ENCODE measurements at regions not wholly inside any gene's neighbourhood (a gene's known extent, or its start where the extent isn't known, plus 50 kb on each side); places are given as distances from the start of the nearest gene placed in this dataset.

DNA sequence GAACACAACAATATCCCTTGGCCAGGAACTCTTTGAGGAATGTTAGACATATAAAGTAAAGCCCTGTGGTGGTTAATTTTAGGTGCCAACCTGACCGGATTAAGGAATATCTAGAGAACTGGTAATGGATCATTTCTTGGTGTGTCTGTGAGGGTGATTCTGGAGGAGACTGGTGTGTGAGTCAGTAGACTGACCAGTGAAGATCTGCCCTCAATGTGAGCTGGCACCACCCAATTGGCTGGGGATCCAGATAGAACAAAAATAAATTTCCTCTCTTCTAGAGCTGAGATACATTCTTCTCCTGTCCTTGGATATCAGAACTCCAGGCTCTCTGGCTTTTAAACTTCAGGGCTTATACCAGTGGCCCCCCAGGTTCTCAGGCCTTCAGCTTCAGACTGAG is 56.2 kb upstream of the TNPO1 start:
- H3K4me3 Mint-ChIP-seq = no peak overlapping the region
- H3K36me3 Mint-ChIP-seq = no peaks in the 10 kb centered on the region
- H3K9me3 Mint-ChIP-seq = no peaks in the 10 kb centered on the region
- no peak for DNase-seq
- H3K4me1 Mint-ChIP-seq = no peaks in the 10 kb centered on the region
- CTCF ChIA-PET = no interaction called here
- peaks cover 25% of the 10 kb centered on the region for H3K27me3 Mint-ChIP-seq
- H3K27ac Mint-ChIP-seq = no peak overlapping the region

DNA sequence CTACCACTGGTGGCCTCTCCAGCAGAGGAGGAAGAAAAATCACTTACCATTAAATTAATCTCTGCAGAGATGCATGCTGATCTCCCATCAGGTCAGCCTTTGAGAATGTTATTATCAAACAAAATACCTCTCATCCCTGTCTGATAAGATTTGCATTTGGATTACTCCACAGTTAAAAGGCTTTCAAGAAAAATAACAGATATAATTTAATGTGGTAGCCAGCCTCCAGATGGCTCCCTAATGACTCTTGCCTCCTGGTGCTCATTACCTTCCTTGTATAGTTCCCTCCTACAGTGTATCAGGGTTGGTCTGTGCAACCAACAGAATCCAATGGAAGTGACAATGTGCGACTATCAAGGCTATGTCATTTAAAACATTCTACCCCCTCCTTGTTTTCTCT is 63.6 kb upstream of the TNPO1 start:
- Mint-ChIP-seq H3K27me3 (peaks cover 5% of the 10 kb centered on the region), H3K36me3 (no peaks in the 10 kb centered on the region), H3K4me3 (no peak overlapping the region), H3K27ac (no peak overlapping the region), H3K4me1 (no peaks in the 10 kb centered on the region), H3K9me3 (no peaks in the 10 kb centered on the region)
- DNase-seq = no peak
- CTCF ChIA-PET = no interaction called here

DNA sequence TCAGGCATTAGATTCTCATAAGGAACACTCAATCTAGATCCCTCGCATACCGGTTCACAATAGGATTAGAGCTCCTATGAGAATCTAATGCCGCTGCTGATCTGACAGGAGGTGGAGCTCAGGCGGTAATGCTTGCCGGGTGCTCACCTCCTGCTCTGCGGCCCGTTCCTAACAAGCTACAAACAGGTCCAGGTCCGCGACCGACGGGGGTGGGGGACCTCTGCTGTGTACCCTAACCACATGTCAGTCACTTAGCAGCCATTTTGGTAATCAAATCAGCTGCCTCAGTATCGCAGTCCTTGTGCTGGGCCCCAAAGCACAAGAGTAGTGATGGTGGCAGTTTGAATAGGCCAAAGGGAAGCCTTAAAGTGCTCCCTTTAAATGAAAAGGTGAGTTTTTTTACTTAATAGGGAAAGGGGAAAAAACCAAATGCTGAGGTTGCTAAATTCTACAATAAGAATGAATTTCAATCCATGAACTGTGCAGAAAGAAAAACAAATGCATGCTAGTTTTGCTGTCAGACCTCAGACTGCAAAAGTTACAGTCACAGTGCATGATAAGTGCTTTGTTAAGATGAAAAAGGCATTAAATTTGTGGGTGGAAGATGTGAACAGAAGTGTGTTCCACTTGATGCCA is 67.0 kb upstream of the TNPO1 start:
- Mint-ChIP-seq H3K4me1 (no peaks in the 10 kb centered on the region), H3K9me3 (no peaks in the 10 kb centered on the region), H3K4me3 (no peak overlapping the region), H3K27ac (no peak overlapping the region), H3K27me3 (peaks cover 4% of the 10 kb centered on the region), H3K36me3 (no peaks in the 10 kb centered on the region)
- CTCF ChIA-PET = no interaction called here
- no peak for DNase-seq

DNA sequence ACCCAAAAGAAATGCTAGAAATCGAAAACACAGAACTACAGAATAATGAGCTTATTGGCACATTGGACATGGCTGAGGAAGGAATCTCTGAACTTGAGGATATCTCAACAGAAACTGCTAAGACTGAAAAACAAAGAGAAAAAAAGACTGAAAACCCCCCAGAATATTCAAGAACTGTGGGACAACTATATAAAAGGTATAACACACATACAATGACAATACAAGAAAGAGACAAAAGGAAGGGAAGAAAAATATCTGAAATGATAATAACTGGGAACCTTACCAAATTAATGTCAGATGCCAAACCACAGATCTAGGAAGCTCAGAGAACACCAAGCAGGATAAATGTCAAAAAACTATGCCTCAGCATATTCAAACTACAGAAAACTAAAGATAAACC is 68.6 kb upstream of the TNPO1 start:
- H3K27me3 Mint-ChIP-seq = no peaks in the 10 kb centered on the region
- CTCF ChIA-PET = no interaction called here
- H3K36me3 Mint-ChIP-seq = no peaks in the 10 kb centered on the region
- no peaks in the 10 kb centered on the region for H3K9me3 Mint-ChIP-seq
- no peaks in the 10 kb centered on the region for H3K4me1 Mint-ChIP-seq
- H3K4me3 Mint-ChIP-seq = no peak overlapping the region
- no peak overlapping the region for H3K27ac Mint-ChIP-seq
- no peak for DNase-seq

DNA sequence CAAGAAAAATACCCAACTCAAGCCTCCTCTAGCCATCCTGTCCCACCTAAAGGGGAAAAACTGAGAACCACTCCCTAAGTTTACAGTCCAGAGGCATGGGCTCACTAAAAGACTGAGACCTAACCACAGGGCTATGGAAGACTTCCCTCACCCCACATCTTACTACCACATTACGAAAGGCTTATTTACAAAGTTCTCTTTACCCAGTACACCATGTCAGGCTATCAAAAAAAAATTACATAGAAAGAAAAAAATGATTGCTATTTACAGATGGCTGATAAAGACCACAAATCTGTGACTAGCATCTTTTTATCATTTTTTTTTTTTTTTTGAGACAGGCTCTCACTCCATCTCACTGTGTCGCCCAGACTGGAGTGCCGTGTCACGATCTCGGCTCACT is 69.7 kb upstream of the TNPO1 start:
- CTCF ChIA-PET = no interaction called here
- H3K9me3 Mint-ChIP-seq = no peaks in the 10 kb centered on the region

DNA sequence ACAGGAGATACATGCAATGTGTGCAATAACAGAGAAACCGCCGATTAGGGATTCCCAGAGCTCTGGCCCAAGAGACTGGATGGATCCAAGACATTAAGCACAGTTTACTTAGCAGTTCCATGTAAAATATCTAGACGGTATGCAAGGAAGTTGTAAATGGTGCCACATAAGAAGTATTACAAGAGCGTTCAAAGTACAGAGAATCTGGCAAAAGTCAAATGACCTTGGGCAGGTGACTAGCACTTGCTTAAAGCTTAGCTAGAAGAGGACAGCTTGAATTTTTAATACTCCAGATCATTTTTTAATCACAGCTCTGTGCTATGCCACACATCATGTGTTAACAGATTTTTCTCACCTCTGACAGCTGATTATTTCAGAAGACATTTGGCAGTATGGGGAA is 72.3 kb upstream of the TNPO1 start:
- DNase-seq = no peak
- CTCF ChIA-PET = no interaction called here
- Mint-ChIP-seq H3K36me3 (no peaks in the 10 kb centered on the region), H3K9me3 (no peaks in the 10 kb centered on the region), H3K4me1 (no peaks in the 10 kb centered on the region), H3K27me3 (no peaks in the 10 kb centered on the region), H3K4me3 (no peak overlapping the region), H3K27ac (no peak overlapping the region)

More for the DNA sequence above, 69.7 kb upstream of the TNPO1 start:
- Mint-ChIP-seq H3K4me3 (no peak overlapping the region), H3K4me1 (no peaks in the 10 kb centered on the region), H3K36me3 (no peaks in the 10 kb centered on the region), H3K27ac (no peak overlapping the region), H3K27me3 (no peaks in the 10 kb centered on the region)
- DNase-seq = no peak

DNA sequence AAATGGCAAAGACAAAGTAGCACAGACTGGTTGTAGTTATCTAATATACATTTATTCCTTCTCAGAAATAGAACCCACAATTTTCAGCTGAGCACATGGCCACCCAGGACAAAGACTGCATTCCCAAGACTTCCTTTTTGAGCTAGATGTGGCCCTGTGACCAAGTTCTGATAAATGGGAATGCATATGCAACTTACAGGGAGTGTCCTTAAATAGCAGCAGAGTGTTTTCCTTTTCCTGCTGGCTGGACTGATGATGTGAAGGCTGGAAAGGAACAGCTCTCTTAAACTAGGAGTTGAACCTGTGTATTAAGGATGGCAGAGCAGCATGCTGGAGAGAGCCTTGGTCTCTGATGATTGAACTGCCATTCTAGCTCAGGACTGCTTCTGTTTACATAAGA is 74.7 kb upstream of the TNPO1 start:
- Mint-ChIP-seq H3K4me3 (no peak overlapping the region), H3K9me3 (no peaks in the 10 kb centered on the region), H3K27me3 (peaks cover under 1% of the 10 kb centered on the region), H3K4me1 (no peaks in the 10 kb centered on the region), H3K36me3 (no peaks in the 10 kb centered on the region), H3K27ac (no peak overlapping the region)
- no peak for DNase-seq
- CTCF ChIA-PET = no interaction called here

DNA sequence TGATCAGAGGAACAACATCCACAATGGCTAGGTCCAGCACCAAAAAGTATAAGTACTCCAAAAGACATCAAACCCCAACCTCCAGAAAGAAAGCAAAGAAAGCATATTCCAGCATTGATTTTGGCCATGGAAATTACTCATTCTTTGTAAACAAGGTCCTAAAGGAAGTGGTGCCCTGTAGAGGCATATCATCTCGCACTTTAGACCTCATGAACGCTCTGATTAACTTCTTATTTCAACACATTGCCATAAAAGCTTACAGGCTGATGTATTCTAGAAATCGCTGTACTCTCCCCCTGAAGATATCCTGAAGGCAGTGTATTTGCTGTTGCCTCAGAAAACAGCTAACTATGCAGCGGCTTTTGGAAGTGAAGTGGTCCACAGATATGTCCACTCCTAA is 82.7 kb upstream of the TNPO1 start:
- CTCF ChIA-PET = no interaction called here
- H3K36me3 Mint-ChIP-seq = no peaks in the 10 kb centered on the region

DNA sequence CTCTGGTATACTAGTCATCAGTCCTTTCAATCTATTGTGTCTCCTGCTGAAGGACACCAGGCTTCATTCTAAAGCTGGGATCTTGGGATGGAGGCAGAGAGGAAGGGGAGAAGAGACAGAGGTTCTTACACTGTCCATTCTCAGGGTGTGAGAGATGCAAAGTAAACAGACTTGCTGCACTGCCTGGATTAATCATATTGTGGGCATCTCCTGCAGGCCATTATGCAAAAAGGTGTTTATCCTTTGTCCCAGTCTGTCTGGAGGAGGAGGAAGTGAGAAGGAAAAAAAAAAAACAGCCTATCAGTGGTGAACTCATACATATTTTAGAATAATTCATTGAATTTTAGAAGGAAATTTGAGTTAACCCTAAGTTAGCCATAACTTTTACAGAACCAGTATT is 92.9 kb upstream of the TNPO1 start:
- no peaks in the 10 kb centered on the region for H3K36me3 Mint-ChIP-seq
- CTCF ChIA-PET = no interaction called here
- H3K27me3 Mint-ChIP-seq = peaks cover 4% of the 10 kb centered on the region
- no peak overlapping the region for H3K4me3 Mint-ChIP-seq
- no peak overlapping the region for H3K27ac Mint-ChIP-seq
- H3K9me3 Mint-ChIP-seq = no peaks in the 10 kb centered on the region
- DNase-seq = no peak
- H3K4me1 Mint-ChIP-seq = no peaks in the 10 kb centered on the region

More for the DNA sequence above, 82.7 kb upstream of the TNPO1 start:
- no peak for DNase-seq
- H3K27ac Mint-ChIP-seq = no peak overlapping the region
- no peaks in the 10 kb centered on the region for H3K4me1 Mint-ChIP-seq
- no peaks in the 10 kb centered on the region for H3K9me3 Mint-ChIP-seq
- no peak overlapping the region for H3K4me3 Mint-ChIP-seq
- H3K27me3 Mint-ChIP-seq = peaks cover 4% of the 10 kb centered on the region

DNA sequence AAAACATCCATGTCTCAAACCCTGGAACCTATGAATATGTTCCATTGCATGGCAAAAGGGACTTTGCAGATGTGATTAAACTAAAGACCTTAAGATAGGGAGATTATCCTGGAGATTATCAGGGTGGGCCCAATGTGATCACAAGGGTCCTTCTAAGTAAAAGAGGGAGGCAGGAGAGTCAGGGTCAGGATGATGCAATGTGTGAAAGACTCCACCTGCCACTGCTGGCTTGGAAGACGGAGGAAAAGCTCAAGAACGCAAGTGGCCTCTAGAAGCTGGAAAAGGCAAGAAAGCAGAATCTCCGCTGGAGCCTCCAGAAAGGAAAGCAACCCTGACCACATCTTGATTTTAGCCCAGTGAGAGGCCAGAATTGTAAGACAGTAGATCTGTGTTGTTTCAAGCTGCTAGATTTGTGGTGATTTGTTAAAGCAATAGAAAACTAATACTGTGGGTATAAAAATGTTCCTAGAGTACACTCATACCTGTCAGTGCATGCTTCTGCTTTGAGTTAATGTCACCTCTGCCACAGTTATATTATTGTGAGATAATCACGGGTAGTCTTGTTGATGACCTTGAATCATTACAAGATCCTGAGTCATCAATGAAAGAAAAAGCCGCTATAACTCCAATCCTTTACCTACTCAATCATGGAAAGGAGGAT is 93.5 kb upstream of the TNPO1 start:
- CTCF ChIA-PET = no interaction called here
- H3K27ac Mint-ChIP-seq = no peak overlapping the region
- no peak for DNase-seq
- H3K4me1 Mint-ChIP-seq = no peaks in the 10 kb centered on the region
- H3K27me3 Mint-ChIP-seq = peaks cover 4% of the 10 kb centered on the region
- no peaks in the 10 kb centered on the region for H3K36me3 Mint-ChIP-seq
- H3K4me3 Mint-ChIP-seq = no peak overlapping the region
- H3K9me3 Mint-ChIP-seq = no peaks in the 10 kb centered on the region

DNA sequence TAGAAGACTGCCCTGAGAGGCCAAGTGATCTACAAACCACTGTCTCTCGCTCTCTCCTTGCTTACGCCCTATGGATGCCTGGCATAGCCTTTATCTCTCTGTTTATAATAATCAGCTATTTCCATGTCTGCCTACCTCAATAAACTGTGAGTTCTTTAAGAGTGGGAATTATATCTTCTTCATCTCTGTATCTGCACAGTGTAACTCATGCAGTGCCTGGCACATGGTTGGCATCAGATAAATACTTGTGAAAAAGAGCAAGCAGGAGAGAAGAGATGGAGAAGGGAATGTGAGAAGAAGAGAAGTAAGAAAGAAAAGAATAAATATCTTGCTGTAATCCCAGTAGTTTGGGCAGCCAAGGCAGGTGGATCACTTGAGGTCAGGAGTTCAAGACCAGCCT is 94.6 kb upstream of the TNPO1 start:
- Mint-ChIP-seq H3K27me3 (peaks cover 4% of the 10 kb centered on the region), H3K27ac (no peak overlapping the region), H3K4me1 (no peaks in the 10 kb centered on the region), H3K36me3 (no peaks in the 10 kb centered on the region), H3K4me3 (no peak overlapping the region), H3K9me3 (no peaks in the 10 kb centered on the region)
- CTCF ChIA-PET = no interaction called here
- DNase-seq = no peak

DNA sequence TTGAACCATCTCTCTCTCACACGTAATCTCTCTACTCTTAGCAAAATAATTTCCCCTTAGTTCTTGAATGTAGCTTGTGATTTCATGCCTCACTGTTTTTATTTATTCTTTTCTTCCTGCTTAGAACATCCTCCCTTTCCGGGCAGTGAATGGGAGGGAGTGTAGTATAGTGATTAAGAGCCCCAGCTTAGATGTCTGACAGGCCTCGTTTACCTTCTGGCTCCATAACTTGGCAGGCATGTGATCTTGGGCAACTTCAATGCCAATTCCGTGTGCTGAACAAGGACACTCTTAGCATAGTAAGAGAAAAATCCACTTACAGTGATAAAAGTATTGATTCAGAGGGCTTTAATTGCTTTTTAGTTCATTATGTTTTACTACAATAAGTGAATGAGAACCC is 96.3 kb upstream of the TNPO1 start:
- CTCF ChIA-PET = no interaction called here
- peaks cover 4% of the 10 kb centered on the region for H3K27me3 Mint-ChIP-seq
- no peaks in the 10 kb centered on the region for H3K36me3 Mint-ChIP-seq
- no peak for DNase-seq
- H3K4me1 Mint-ChIP-seq = no peaks in the 10 kb centered on the region
- H3K9me3 Mint-ChIP-seq = no peaks in the 10 kb centered on the region
- H3K27ac Mint-ChIP-seq = no peak overlapping the region
- H3K4me3 Mint-ChIP-seq = no peak overlapping the region

DNA sequence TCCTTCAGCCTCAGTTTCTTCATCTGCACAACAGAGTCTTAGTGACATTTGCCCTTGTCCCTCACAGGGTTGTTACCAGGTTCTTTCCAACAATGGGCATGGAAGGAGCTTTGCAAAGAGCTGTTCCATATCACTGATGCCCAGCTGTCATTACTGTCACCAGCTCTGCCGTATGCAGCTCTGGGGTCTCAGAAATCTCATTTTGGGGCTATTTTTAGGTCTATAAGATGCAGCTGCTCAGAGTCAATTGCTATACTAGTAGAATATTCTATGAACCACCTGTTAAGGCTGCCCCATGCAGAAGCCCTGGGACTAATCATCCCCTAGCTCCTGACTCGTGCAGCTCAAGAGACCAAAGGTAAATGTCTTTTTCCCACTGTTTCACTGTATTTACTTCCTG is 105.1 kb upstream of the TNPO1 start:
- no peak for DNase-seq
- no peaks in the 10 kb centered on the region for H3K9me3 Mint-ChIP-seq

DNA sequence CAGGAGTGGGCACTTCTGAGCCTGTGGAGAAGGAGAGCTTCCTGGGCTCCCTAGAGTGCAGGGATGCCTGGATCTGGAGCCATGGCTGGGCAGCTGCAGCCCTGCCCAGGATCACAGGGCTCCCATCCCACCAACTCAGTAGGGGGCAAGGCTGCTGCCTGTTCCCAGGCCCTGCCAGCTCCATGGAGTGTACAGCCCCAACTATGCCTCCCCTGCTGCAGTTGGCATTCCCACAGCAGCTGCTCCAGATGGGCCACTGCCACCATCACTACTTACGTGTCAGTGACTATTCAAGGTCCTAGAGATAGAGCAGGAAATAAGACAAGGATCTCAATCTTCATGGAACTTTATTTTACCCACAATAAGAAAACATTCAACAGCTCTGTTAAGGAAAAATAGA is 107.1 kb upstream of the TNPO1 start:
- Mint-ChIP-seq H3K4me1 (no peaks in the 10 kb centered on the region), H3K9me3 (no peaks in the 10 kb centered on the region), H3K36me3 (no peaks in the 10 kb centered on the region), H3K27ac (no peak overlapping the region), H3K4me3 (no peak overlapping the region), H3K27me3 (peaks cover 13% of the 10 kb centered on the region)
- CTCF ChIA-PET = no interaction called here
- no peak for DNase-seq

More for the DNA sequence above, 105.1 kb upstream of the TNPO1 start:
- H3K27me3 Mint-ChIP-seq = peaks cover 13% of the 10 kb centered on the region
- H3K36me3 Mint-ChIP-seq = no peaks in the 10 kb centered on the region
- CTCF ChIA-PET = no interaction called here
- H3K4me3 Mint-ChIP-seq = no peak overlapping the region
- no peak overlapping the region for H3K27ac Mint-ChIP-seq
- H3K4me1 Mint-ChIP-seq = no peaks in the 10 kb centered on the region

DNA sequence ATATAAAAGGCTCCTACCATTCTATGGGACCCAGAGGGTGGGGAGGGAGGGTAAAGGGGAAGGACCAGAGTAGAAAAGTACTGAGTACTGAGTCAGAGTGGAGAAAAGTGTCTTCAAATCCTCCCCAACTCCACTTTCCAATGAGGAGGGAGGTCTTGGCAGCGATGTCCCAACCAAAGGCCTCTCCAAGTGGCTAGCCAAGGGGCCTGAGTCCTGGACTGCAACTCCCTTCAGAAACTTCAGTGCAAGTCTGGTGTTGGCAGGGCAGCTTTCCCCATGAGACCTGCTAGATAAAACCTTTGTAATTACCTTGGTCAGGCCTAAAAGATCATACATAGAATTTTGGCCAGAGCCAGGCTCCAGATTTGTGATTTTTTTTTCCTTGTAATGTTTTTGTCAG is 111.3 kb upstream of the TNPO1 start:
- CTCF ChIA-PET = no interaction called here
- Mint-ChIP-seq H3K4me3 (no peak overlapping the region), H3K36me3 (no peaks in the 10 kb centered on the region), H3K9me3 (no peaks in the 10 kb centered on the region), H3K27ac (no peak overlapping the region), H3K4me1 (no peaks in the 10 kb centered on the region), H3K27me3 (peaks cover 10% of the 10 kb centered on the region)
- no peak for DNase-seq

DNA sequence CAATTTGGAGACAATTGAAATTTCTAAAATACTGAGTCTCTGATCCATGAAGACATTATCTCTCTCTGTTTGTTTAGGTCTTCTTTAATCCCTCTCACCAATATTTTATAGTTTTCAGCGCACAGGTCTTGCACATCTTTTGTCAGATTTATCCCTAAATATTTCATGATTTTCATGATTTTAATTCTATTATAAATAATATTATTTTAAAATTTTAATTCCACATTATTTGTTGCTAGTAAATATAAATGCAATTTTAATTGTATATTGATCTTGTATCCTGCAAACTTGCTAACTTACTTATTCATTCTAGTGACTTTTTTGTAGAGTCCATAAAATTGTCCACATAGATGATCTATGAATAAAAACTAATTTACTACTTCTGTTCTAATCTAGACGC is 112.6 kb upstream of the TNPO1 start:
- Mint-ChIP-seq H3K27me3 (peaks cover 7% of the 10 kb centered on the region), H3K36me3 (no peaks in the 10 kb centered on the region), H3K27ac (no peak overlapping the region), H3K4me1 (no peaks in the 10 kb centered on the region), H3K9me3 (no peaks in the 10 kb centered on the region), H3K4me3 (no peak overlapping the region)
- DNase-seq = no peak
- CTCF ChIA-PET = no interaction called here
